GDM1 (cell line): ENCODE measurements at regions not wholly inside any gene's neighbourhood (a gene's known extent, or its start where the extent isn't known, plus 50 kb on each side); places are given as distances from the start of the nearest gene placed in this dataset.

Experiments used
- DNase-seq: peaks from one replicate; lab custom pipeline; 2025; lab: John Stamatoyannopoulos, UW

DNA sequence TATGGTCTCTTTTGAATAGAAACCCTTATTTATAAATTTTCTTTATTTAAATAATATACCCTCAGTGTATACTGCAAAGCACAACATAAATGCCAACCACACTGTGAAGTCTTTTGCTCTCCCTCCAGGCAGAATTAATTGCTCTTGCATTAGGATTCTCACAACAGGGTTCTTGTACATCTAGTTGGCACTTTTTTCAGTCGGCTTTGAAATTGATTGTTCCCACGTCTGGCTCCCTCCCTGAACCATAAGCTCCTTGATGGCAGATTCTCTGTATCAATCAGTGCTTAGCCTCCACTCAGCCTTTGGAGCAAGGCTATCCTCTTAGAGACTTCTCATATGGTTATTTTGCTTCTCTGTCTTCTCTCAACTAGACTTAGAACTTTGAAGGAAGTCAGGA, 288.0 kb upstream of the POU3F2 start:
- DNase-seq, result no peak

DNA sequence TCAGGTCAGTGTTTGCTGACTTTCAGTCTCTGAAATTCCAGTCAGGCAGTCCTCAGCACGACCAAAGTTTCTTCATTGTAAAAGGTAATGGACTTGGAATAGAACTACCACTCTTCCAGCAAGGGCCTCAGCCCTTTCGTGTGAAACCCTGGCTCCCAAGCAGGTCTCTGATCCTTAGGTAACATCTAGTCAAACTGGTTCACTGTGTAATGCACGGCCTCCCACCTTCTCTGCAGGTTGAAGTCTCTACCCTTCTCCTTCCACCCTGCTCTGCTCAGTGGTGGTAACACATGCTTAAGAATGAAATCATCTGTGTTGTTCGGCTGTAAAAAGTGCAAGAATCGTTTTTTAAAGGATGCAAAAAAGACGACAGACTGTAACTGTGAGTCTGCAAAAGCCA, 287.2 kb upstream of the POU3F2 start:
- no peak for DNase-seq

DNA sequence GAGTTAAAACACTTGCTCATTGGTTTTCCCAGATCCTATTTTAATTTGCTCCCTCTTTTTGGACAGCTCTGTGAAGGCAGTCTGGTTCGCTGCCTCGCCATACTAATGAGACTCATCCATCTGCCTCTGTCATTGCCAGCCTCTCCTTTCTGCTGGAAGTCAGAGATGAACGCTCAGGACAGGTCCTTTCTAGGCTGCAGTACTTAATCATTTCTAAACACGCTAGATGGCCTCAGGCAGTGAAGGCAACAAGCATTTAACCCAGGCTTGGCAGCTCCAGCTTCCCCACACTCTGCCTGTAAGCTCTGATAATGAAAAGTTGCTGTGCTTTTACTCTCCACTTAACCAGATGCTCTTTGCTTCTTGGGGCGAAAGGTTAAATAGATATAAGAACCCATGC, 286.7 kb upstream of the POU3F2 start:
- DNase-seq, result no peak

DNA sequence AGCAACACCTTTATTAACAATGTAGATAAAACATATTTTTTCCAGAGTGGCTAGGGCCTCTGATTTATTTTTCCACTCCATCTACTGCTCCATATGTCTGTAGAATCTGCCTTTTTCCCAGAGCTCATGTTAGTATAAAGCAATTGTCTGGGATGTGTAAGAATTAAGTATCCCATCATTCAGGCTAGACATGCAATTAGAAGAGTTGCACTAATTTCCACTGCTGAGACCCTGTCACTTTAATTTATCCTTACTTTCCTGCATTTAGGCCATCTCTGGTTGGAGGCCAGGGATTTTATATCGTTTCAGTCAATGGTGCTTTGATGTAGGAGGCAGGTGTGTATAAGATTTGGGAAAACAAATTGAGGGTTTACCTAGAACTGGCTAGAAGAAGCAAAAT, 286.1 kb upstream of the POU3F2 start:
- no peak for DNase-seq

- DNase-seq, result no peak
These were observed 274.0 kb upstream of the POU3F2 start for GRCh38 chr6:98560418-98560817.

- DNase-seq, result no peak
These were observed 273.5 kb upstream of the POU3F2 start for GRCh38 chr6:98560841-98561240.

DNA sequence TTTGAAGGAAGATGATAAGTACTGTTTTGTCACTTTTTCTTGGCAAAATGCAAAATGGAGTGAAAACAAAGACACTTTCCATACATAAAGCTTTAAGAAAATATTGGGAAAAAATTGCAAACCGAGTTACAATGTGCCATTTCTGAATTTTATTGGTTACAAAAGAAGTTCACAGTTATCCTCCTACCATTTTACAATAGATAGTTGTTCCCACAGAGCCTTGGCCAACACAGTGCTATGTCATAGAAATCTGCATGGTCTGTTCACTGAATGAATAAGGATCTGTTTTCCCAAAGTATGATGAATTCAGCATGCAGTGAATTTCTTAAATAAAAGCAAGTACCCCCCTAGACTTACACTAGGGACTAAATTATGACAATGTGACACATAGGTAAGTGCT, 268.2 kb upstream of the POU3F2 start:
- DNase-seq, result no peak

- no peak for DNase-seq
These were observed 261.8 kb upstream of the POU3F2 start for GRCh38 chr6:98572579-98572978.

DNA sequence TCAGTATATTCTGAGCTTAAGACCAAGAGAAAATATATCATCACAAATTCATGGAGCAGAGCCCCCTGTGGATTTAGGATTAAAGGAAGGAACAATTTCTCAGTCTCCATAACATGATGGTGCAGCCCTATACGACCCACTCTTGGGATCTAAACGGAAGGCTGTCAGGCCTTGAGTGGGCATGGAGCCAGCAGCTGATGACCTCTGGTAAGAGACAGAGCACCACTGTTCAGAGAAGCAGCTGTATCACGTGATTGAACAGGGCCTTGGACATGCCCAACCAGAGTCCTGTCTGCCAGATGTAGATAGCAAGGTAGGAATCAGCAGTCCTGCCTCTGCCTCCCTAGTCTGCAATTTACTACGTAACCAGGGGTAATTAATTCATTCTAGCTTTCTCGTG, 259.4 kb upstream of the POU3F2 start:
- DNase-seq, result no peak

DNA sequence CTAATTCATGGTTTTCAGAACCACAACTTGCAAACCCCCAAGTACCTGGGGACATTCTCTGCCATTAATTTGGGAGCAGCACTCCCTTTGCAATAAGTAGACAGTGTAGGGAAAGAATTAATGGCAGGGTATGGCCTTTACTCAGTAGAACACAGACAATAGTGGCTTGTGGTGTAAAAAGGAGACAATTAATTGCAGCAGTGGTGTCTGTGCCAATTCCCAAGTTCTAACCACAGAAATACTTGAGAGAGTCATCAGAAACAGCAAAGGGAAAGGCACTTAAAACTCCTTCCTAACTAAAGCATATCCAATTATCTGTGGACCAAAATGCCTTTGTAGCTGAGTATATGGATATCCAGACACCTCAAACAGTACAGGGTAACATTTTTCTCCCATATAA, 257.6 kb upstream of the POU3F2 start:
- DNase-seq, result no peak

GRCh38 chr6:98578016-98578415, 256.4 kb upstream of the POU3F2 start:
- no peak for DNase-seq

- DNase-seq, result no peak
These were observed 255.3 kb upstream of the POU3F2 start for GRCh38 chr6:98579079-98579478.

- DNase-seq, result no peak
These were observed 254.4 kb upstream of the POU3F2 start for GRCh38 chr6:98579941-98580340.

- no peak for DNase-seq
These were observed 252.7 kb upstream of the POU3F2 start for GRCh38 chr6:98581705-98582104.

DNA sequence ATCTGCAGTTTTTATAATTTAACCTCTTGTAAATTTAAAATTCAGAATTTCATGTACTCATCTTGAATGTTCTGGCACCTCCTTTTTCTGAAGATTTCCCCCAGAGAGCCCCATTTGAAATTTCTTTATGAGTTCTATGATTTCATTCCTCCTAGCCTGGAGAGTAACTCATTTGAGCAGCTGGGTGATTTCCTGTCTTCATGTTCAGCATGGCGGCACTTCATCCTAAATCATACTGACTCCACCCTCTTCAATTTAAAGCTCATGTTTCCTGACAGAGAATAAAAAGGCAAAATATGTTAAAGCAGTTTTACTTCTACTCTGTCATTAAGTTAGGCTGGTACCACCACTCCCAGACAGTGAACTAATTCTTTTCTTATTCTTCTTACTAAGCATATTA, 250.9 kb upstream of the POU3F2 start:
- DNase-seq, result no peak

DNA sequence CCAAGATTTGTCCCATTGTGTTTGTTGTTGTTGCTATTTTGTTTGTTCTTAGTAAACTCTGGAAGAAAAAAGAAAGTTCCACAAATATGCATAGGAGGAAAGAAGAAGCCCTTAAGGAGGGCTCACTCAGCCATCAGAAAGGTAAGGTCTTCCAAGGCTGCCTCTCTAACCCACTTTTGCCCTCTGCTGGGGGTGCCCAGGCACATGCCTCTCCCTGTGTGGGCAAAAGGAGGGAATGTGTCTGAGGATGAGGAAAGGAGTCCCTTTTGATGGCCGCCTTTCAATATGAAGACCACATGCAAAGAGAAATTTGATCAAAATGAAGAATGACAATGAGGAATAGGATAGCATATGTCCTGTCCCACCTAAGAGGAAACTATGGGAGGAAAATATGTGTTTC, 248.2 kb upstream of the POU3F2 start:
- DNase-seq, result no peak

GRCh38 chr6:98587555-98587954, 246.8 kb upstream of the POU3F2 start:
- DNase-seq, result no peak

- DNase-seq, result no peak
These were observed 244.8 kb upstream of the POU3F2 start for GRCh38 chr6:98589536-98589935.

DNA sequence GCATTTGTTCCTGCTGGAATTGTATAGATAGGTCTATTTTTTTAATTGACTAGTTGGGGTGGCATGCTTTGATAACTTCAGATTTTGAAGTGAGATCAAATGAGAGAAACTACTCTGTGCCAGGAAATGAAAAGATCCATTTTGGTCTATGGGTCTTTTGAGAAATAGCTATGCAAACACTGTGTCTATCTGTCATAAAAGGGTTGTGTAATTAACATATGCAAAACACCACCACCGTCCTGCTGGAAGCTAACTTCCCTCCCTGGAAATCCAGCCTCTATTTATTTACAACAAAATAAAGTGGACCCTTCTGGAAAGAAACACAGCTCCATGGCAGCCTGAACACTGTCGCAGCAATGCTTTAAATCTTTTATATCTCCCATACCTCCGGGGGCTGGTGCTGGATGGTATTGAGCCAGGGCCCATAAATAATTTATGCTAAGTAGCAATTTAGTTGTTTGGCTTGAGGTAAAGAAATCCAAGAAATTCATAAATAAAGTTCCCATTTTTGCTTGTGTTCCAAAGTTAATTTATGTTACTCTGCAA, 244.2 kb upstream of the POU3F2 start:
- no peak for DNase-seq

- no peak for DNase-seq
These were observed 243.4 kb upstream of the POU3F2 start for GRCh38 chr6:98590997-98591396.

DNA sequence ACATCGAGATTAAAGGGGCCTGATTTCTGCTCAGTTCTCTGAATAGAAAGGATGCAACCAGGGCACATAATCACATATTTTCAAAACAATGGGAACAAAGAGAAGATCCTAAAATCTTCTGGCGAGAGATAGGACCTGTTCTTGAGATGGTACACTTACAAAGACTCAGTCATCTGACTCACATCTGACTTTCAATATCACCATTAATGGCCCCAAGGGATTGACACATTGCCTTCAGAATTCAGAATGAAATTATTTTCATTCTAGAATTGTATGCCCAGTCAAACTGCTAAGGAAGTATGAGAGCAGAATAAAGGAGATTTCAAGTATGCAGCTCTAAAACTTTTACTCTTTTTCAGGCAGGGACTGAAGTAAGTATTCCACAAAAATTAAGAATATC, 240.7 kb upstream of the POU3F2 start:
- no peak for DNase-seq

- DNase-seq, result no peak
These were observed 232.7 kb upstream of the POU3F2 start for GRCh38 chr6:98601716-98602115.

DNA sequence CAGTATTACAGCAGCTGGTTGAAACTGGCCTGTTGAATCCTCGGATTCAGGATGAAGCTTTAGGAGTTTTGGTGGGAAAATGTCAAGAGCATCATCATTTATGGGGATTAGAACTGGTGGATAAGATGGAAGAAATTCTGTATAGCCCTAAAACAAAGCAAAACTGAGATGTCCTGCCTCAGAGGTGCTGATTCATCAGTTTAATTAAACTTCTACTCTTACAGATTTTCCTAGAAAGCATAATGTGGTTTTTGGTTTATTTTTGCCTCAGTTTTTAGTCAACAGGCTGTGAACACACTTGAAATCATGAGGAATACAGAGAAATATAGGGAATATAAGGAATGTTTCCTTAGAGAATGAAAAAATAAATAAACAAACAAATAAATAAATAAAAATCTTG, 228.7 kb upstream of the POU3F2 start:
- DNase-seq, result no peak

DNA sequence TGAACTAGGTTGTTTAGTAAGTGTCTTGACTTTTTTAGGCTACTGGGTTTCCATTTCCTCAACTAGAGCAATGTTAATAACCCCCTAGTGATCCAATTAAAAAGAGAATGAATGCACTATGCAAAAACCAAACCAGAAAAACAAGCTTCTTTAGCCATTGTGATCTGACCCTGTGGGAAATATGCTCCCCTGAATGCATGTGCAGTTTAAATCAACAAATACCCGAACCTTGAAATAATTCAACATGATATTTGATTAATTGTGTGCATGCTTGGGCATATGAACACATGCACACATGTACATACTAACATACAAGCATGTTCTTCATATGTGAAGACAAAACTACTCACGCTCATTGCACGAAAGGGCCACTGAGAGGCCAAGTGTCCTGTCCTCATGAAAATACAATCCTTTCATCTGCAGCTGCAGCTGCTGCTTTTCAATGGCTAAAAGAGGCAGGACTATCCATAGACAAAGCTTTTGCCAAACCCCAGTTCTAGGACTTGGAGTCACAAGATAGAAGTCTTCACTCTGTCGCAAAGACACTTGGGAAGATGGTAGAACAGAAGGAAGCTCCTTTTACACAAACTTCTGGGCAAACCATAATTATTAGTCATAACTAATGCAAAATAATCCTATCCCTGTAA, 207.1 kb upstream of the POU3F2 start:
- DNase-seq, result no peak
